ENCODE measurements at regions not wholly inside any gene's neighbourhood (a gene's known extent, or its start where the extent isn't known, plus 50 kb on each side); places are given as distances from the start of the nearest gene placed in this dataset.

DNA sequence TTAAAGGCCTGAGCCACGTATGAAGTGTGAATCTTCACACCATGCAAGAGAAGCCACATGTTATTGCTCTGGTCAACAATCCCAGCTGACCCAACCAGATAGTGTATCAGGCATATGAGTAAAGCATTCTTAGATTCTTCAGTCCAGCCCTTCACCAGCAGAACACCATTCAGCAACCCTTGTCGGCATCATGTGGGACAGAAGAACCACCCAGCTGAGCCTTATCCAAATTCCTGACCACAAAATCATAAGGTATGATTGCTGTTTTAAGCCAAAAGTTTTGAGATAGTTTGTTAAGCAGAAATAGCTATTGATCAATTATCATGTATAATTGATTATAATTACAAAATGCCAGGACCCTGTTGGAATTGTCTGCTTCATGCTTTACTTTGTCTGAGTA, 664.9 kb downstream of the VRK1 start:
- Histone ChIP-seq H3K9ac (no peak overlapping the region), H3K79me2 (ENCODE audit: insufficient read depth) (no peaks in the 10 kb centered on the region), H3F3A (ENCODE audit: insufficient read depth) (no peaks in the 10 kb centered on the region), H3K4me3 (no peak overlapping the region), H2AFZ (no peak overlapping the region), H3K9me3 (ENCODE audit: low read depth) (no peaks in the 10 kb centered on the region), H3K9me2 (ENCODE audit: insufficient read depth) (no peaks in the 10 kb centered on the region), H3K27ac (no peak overlapping the region), H3K36me3 (ENCODE audit: low read depth) (no peaks in the 10 kb centered on the region), H3K4me2 (ENCODE audit: unreplicated experiment) (no peak overlapping the region), H3K27me3 (replicated peaks; ENCODE audit: insufficient read depth) (no peaks in the 10 kb centered on the region), H4K20me1 (ENCODE audit: insufficient read depth) (no peaks in the 10 kb centered on the region), H3K4me1 (ENCODE audit: insufficient read depth) (no peaks in the 10 kb centered on the region)
- in situ Hi-C loops (cut with MboI) = no loop called here
- 30 to 43% methylated on average over 2 of the region's 2 CpGs for WGBS, 2 experiments (ENCODE audit: low coverage in 1 of 2, low lambda C conversion rate in 2 of 2, missing lambda C conversion rate in 2 of 2)
- DNase-seq = no peak
- TF ChIP-seq EZH2phosphoT487 (IDR thresholded peaks at IDR 0.05; ENCODE audit: insufficient read depth, low read depth) = no peak

DNA sequence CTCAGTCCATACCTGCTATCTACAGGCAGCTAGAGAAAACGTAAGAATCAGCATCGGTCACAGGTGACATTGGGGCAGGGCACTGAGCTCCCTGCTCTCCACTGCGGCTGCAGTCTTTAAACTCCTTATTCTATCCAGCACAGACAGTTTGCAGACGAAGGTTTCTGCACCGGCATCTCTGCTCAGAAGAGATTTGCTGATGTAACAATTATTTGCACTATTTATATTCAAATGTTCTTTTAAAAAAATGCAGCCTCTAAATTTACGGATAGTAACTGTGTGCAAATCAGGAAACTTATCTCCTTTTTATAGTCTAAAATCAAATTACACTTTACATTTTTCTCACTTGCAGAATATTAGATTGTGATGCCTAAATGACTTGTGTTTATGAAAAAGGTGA, 671.0 kb downstream of the VRK1 start:
- Histone ChIP-seq H3K4me2 (ENCODE audit: unreplicated experiment) (no peak overlapping the region), H3K4me3 (no peak overlapping the region), H3F3A (ENCODE audit: insufficient read depth) (no peaks in the 10 kb centered on the region), H3K9me3 (ENCODE audit: low read depth) (no peaks in the 10 kb centered on the region), H3K27me3 (replicated peaks; ENCODE audit: insufficient read depth) (no peaks in the 10 kb centered on the region), H4K20me1 (ENCODE audit: insufficient read depth) (no peaks in the 10 kb centered on the region), H3K36me3 (ENCODE audit: low read depth) (no peaks in the 10 kb centered on the region), H2AFZ (no peak overlapping the region), H3K79me2 (ENCODE audit: insufficient read depth) (no peaks in the 10 kb centered on the region), H3K9me2 (ENCODE audit: insufficient read depth) (no peaks in the 10 kb centered on the region), H3K27ac (no peak overlapping the region), H3K9ac (no peak overlapping the region), H3K4me1 (ENCODE audit: insufficient read depth) (no peaks in the 10 kb centered on the region)
- TF ChIP-seq EZH2phosphoT487 (IDR thresholded peaks at IDR 0.05; ENCODE audit: insufficient read depth, low read depth) (no peak), EZH2 (IDR thresholded peaks at IDR 0.05; ENCODE audit: insufficient read depth, poor library complexity, severe bottlenecking) (no peak)
- in situ Hi-C loops (cut with MboI) = no loop called here
- no peak for DNase-seq
- WGBS, 2 experiments (ENCODE audit: low coverage in 1 of 2, low lambda C conversion rate in 2 of 2, missing lambda C conversion rate in 2 of 2) = 27 to 33% methylated on average over 6 of the region's 6 CpGs

DNA sequence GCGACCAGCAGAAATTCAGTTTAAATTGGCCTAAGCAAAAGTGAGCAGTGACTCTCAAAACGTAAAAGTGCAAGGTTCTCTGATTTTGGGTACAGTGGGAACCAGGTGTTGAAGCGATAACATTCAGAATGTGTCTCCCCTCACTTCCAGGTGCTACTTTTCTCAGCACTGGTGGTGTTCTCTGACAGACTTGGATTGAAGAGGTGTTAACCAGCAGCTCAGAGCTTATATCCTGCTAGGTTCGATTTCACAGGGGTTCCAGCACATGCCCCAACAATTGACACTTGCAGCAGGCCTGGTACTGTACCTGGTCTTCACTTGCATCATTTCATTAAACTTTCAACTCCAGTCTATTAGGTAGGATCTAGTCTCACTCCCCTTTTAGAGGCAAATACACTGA, 680.2 kb downstream of the VRK1 start:
- in situ Hi-C loops (cut with MboI) = no loop called here
- Histone ChIP-seq H3K36me3 (ENCODE audit: low read depth) (no peaks in the 10 kb centered on the region), H3K4me1 (ENCODE audit: insufficient read depth) (no peaks in the 10 kb centered on the region), H3F3A (ENCODE audit: insufficient read depth) (no peaks in the 10 kb centered on the region), H3K4me2 (ENCODE audit: unreplicated experiment) (no peak overlapping the region), H3K9ac (no peak overlapping the region), H3K4me3 (no peak overlapping the region), H3K27ac (no peak overlapping the region), H3K27me3 (replicated peaks; ENCODE audit: insufficient read depth) (no peaks in the 10 kb centered on the region), H2AFZ (no peak overlapping the region), H3K9me3 (ENCODE audit: low read depth) (no peaks in the 10 kb centered on the region), H3K9me2 (ENCODE audit: insufficient read depth) (no peaks in the 10 kb centered on the region), H3K79me2 (ENCODE audit: insufficient read depth) (no peaks in the 10 kb centered on the region), H4K20me1 (ENCODE audit: insufficient read depth) (no peaks in the 10 kb centered on the region)
- TF ChIP-seq EZH2 (IDR thresholded peaks at IDR 0.05; ENCODE audit: insufficient read depth, poor library complexity, severe bottlenecking) = no peak
- no peak for TF ChIP-seq EZH2phosphoT487 (IDR thresholded peaks at IDR 0.05; ENCODE audit: insufficient read depth, low read depth)
- no peak for DNase-seq
- WGBS, 2 experiments (ENCODE audit: low coverage in 1 of 2, low lambda C conversion rate in 2 of 2, missing lambda C conversion rate in 2 of 2) = 23 to 29% methylated on average over 4 of the region's 4 CpGs

DNA sequence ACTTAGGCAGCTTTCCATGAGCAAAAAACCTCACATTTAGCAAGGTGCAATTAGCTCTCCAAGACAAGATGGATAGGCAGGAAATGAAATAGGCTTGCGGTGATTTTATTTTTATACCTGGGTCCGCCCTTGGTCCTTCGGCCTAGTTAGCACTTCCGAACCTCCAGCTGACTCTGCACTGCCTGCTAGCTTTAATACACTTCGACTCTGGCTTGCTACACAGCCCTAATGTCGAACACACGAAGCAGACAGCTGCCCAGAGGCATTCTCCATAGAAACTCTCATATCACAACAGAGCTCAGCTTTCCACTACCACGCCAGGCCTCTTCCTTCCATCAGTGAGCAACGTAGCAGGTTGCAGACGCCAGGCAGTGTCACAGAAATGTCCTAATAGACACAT, 688.0 kb downstream of the VRK1 start:
- no peak for DNase-seq
- H3K4me2 ChIP-seq (ENCODE audit: unreplicated experiment) = no peak overlapping the region
- H3F3A ChIP-seq (ENCODE audit: insufficient read depth) = no peaks in the 10 kb centered on the region
- in situ Hi-C loops (cut with MboI) = no loop called here
- H3K9me2 ChIP-seq (ENCODE audit: insufficient read depth) = no peaks in the 10 kb centered on the region
- no peaks in the 10 kb centered on the region for H3K79me2 ChIP-seq (ENCODE audit: insufficient read depth)
- no peaks in the 10 kb centered on the region for H3K27me3 ChIP-seq (replicated peaks; ENCODE audit: insufficient read depth)
- WGBS, 2 experiments (ENCODE audit: low coverage in 1 of 2, low lambda C conversion rate in 2 of 2, missing lambda C conversion rate in 2 of 2) = 20 to 29% methylated on average over 10 of the region's 10 CpGs
- no peaks in the 10 kb centered on the region for H4K20me1 ChIP-seq (ENCODE audit: insufficient read depth)
- no peaks in the 10 kb centered on the region for H3K9me3 ChIP-seq (ENCODE audit: low read depth)
- H3K9ac ChIP-seq = no peak overlapping the region
- H3K4me3 ChIP-seq = no peak overlapping the region
- no peaks in the 10 kb centered on the region for H3K36me3 ChIP-seq (ENCODE audit: low read depth)
- no peaks in the 10 kb centered on the region for H3K4me1 ChIP-seq (ENCODE audit: insufficient read depth)
- no peak overlapping the region for H2AFZ ChIP-seq
- no peak for TF ChIP-seq EZH2 (IDR thresholded peaks at IDR 0.05; ENCODE audit: insufficient read depth, poor library complexity, severe bottlenecking)
- no peak for TF ChIP-seq EZH2phosphoT487 (IDR thresholded peaks at IDR 0.05; ENCODE audit: insufficient read depth, low read depth)
- no peak overlapping the region for H3K27ac ChIP-seq

DNA sequence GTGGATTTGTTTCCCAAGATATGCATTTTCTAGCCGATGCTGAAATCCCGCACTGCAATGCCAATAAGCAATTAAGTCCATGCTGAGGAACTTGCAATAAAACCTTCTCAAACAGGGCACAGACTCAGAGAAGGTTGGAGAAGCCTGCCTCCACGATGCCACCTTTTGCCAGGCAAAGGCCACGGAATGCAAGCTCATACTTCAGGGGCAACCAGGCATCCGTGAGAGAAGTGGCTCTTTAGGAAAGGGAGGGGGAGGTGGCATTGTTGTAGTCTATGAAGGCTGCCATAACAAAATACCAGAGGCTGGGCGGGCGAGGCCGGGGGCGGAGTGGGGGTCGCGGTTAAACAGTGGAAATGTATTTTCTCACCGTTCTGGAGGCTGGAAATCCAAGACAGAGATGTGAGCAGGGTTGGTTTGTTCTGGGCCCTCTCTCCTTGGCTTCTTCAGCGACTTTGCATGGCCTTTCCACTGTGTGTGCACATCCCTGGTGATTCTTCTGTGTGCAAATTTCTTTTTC, 689.5 kb downstream of the VRK1 start:
- no peak overlapping the region for H3K27ac ChIP-seq
- no peak overlapping the region for H3K4me3 ChIP-seq
- no peaks in the 10 kb centered on the region for H3K4me1 ChIP-seq (ENCODE audit: insufficient read depth)
- in situ Hi-C loops (cut with MboI) = no loop called here
- H3K9me2 ChIP-seq (ENCODE audit: insufficient read depth) = no peaks in the 10 kb centered on the region
- H3K27me3 ChIP-seq (replicated peaks; ENCODE audit: insufficient read depth) = no peaks in the 10 kb centered on the region
- H3F3A ChIP-seq (ENCODE audit: insufficient read depth) = no peaks in the 10 kb centered on the region
- H3K9me3 ChIP-seq (ENCODE audit: low read depth) = no peaks in the 10 kb centered on the region
- 35 to 40% methylated on average over 11 to 13 of the region's 13 CpGs for WGBS, 2 experiments (ENCODE audit: low coverage in 1 of 2, low lambda C conversion rate in 2 of 2, missing lambda C conversion rate in 2 of 2)
- no peak for TF ChIP-seq EZH2 (IDR thresholded peaks at IDR 0.05; ENCODE audit: insufficient read depth, poor library complexity, severe bottlenecking)
- no peak for TF ChIP-seq EZH2phosphoT487 (IDR thresholded peaks at IDR 0.05; ENCODE audit: insufficient read depth, low read depth)
- H3K4me2 ChIP-seq (ENCODE audit: unreplicated experiment) = no peak overlapping the region
- no peak overlapping the region for H2AFZ ChIP-seq
- no peak overlapping the region for H3K9ac ChIP-seq
- no peaks in the 10 kb centered on the region for H3K79me2 ChIP-seq (ENCODE audit: insufficient read depth)
- H4K20me1 ChIP-seq (ENCODE audit: insufficient read depth) = no peaks in the 10 kb centered on the region
- H3K36me3 ChIP-seq (ENCODE audit: low read depth) = no peaks in the 10 kb centered on the region
- no peak for DNase-seq

Measured in GM23248 (cell line).